ENCODE measurements at regions not wholly inside any gene's neighbourhood (a gene's known extent, or its start where the extent isn't known, plus 50 kb on each side); places are given as distances from the start of the nearest gene placed in this dataset.

GRCh38 chr14:53519137-53519536 lies 366.0 kb upstream of the DDHD1 start:
- H3K4me3 ChIP-seq (ENCODE audit: extremely low read depth in 1 of 4, insufficient read depth in 2 of 4, low read depth in 3 of 4, low read length in 4 of 4), result no peak overlapping the region
- H4K20me1 ChIP-seq (replicated peaks in 1 of 2; ENCODE audit: control insufficient read depth in 1 of 2, insufficient read depth in 2 of 2, low read length in 2 of 2), result no peaks in the 10 kb centered on the region
- no peak overlapping the region for H4K91ac ChIP-seq (replicated peaks; ENCODE audit: insufficient read length, low read length)
- no peak overlapping the region for H2AFZ ChIP-seq (ENCODE audit: low read length)
- no peak overlapping the region for H4K8ac ChIP-seq (ENCODE audit: extremely low read depth, insufficient read depth, low read length)
- H2BK12ac ChIP-seq (ENCODE audit: low read depth, low read length), result no peak overlapping the region
- H3K9ac ChIP-seq (replicated peaks in 1 of 4; ENCODE audit: extremely low read depth in 1 of 4, low read depth in 3 of 4, low read length in 3 of 4), result no peak overlapping the region
- FAIRE-seq (no peak), DNase-seq (ENCODE audit: low read depth in 1 of 2, low spot score in 2 of 2) (no peak)
- H3K23ac ChIP-seq (ENCODE audit: insufficient read length), result no peak overlapping the region
- H3K79me1 ChIP-seq (ENCODE audit: low read depth, low read length), result no peaks in the 10 kb centered on the region
- ChIA-PET CTCF (ENCODE audit: partially characterized antibody) (no interaction called here), POLR2A (ENCODE audit: partially characterized antibody) (no interaction called here)
- H2AK5ac ChIP-seq (ENCODE audit: low read depth, low read length), result no peak overlapping the region
- no peak overlapping the region for H3K4ac ChIP-seq (replicated peaks; ENCODE audit: insufficient read length, low read depth, low read length)
- H2BK20ac ChIP-seq (ENCODE audit: low read length), result no peak overlapping the region
- no peaks in the 10 kb centered on the region for H3K36me3 ChIP-seq (ENCODE audit: control insufficient read depth in 2 of 4, insufficient read depth in 4 of 4, low read length in 3 of 4)
- H3K14ac ChIP-seq (ENCODE audit: insufficient read length), result no peak overlapping the region
- no peak overlapping the region for H4K5ac ChIP-seq (ENCODE audit: insufficient read length, low read depth, low read length)
- H3K4me2 ChIP-seq (ENCODE audit: insufficient read depth in 1 of 2, low read depth in 2 of 2, low read length in 2 of 2), result no peak overlapping the region
- H2BK15ac ChIP-seq (ENCODE audit: low read length), result no peak overlapping the region
- H2BK120ac ChIP-seq (replicated peaks; ENCODE audit: low read depth, low read length), result no peak overlapping the region
- WGBS, 2 experiments (ENCODE audit: extremely low coverage in 1 of 2, insufficient coverage in 1 of 2, insufficient read length in 1 of 2, insufficient replicate concordance in 2 of 2, low coverage in 1 of 2, low lambda C conversion rate in 2 of 2, missing lambda C conversion rate in 1 of 2), result 100% methylated on average over 1 of the region's 1 CpG; no CpG with 5 or more reads in 1 of the 2 experiments
- H2BK5ac ChIP-seq (ENCODE audit: low read depth, low read length), result no peak overlapping the region
- H3K56ac ChIP-seq (replicated peaks; ENCODE audit: insufficient read length, low read depth, low read length), result no peak overlapping the region
- TF ChIP-seq CEBPB (IDR thresholded peaks at IDR 0.05; ENCODE audit: low read depth, low read length), result no peak
- no peak for TF ChIP-seq SIN3A (conservative IDR thresholded peaks at IDR 0.05 in 1 of 2, IDR thresholded peaks at IDR 0.05 in 1 of 2; ENCODE audit: low read depth in 1 of 2, low read length in 2 of 2)
- TF ChIP-seq CBX5 (IDR thresholded peaks at IDR 0.05; ENCODE audit: low read depth, low read length), result no peak
- TF ChIP-seq SP2 (IDR thresholded peaks at IDR 0.05; ENCODE audit: low read length), result no peak
- TF ChIP-seq RBBP5 (IDR thresholded peaks at IDR 0.05; ENCODE audit: borderline replicate concordance, low read depth, low read length), result no peak
- no peak for TF ChIP-seq KDM1A (IDR thresholded peaks at IDR 0.05; ENCODE audit: borderline replicate concordance, low read length)
- no peaks in the 10 kb centered on the region for H3K27me3 ChIP-seq (replicated peaks in 1 of 4; ENCODE audit: control insufficient read depth in 3 of 4, extremely low read depth in 1 of 4, insufficient read depth in 3 of 4, low read length in 3 of 4)
- H3K9me3 ChIP-seq (ENCODE audit: insufficient read depth in 2 of 2, low read depth in 1 of 2, low read length in 1 of 2), result no peaks in the 10 kb centered on the region
- H3K18ac ChIP-seq (ENCODE audit: extremely low read depth, low read length), result no peak overlapping the region
- H3K27ac ChIP-seq (ENCODE audit: low read depth, low read length), result no peak overlapping the region
- no peaks in the 10 kb centered on the region for H3K79me2 ChIP-seq (ENCODE audit: control insufficient read depth in 1 of 2, insufficient read depth in 2 of 2, low read length in 2 of 2)
- no peaks in the 10 kb centered on the region for H3K4me1 ChIP-seq (replicated peaks in 1 of 4; ENCODE audit: control insufficient read depth in 3 of 4, insufficient read depth in 4 of 4, low read length in 3 of 4)
- H3K23me2 ChIP-seq (ENCODE audit: low read depth, low read length), result no peaks in the 10 kb centered on the region; the same call in 1 of the 2 replicates

All from H1 (cell line).